ENCODE measurements at regions not wholly inside any gene's neighbourhood (a gene's known extent, or its start where the extent isn't known, plus 50 kb on each side); places are given as distances from the start of the nearest gene placed in this dataset.
"Not testable (repeated sequence)": the region's sequence is repeated elsewhere in the genome, so short reads cannot be mapped to it uniquely, and the experiment has no call there.

DNA sequence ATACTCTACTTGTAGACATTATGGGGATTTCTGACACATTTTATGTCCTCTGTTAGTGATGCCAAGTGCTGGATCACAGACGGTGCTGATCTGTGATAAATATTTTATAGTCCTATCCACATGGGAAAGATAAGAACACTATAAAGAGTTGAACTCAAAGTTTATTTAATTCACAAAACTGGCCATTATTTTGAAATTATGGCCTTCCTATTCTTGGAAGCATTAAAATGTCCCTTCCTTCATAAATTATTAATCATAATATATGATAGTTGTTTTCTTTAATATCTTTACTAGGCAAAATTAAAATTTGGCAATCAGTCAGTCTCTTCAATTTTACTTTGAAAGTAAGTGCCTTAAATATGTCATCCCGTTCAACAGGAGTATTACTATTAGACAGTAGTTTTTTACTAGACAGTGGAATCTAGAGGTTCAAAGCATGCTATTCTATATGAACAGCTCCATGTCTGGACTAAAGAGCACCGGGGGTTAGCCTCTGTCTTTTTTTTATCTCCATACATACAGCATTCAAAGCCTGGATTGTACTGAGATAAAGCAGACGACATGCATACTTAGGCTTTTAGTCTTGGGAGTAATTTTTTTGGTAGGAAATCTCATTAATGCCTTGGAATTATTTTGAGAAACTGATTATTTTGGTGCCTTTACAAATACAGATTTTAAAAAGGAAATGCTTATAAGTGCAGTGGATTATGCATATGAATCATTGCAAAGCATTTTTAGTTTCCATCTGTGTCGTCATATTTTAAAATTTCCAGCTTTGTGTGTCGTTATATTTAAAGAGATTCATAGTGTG lies 306.1 kb upstream of the RGS6 start:
- Mint-ChIP-seq H3K9me3 (no peaks in the 10 kb centered on the region), H3K27me3 (no peaks in the 10 kb centered on the region), H3K4me1 (no peaks in the 10 kb centered on the region), H3K27ac (no peak overlapping the region), H3K4me3 (no peak overlapping the region)
- no peak for ATAC-seq
- DNase-seq: no peak

DNA sequence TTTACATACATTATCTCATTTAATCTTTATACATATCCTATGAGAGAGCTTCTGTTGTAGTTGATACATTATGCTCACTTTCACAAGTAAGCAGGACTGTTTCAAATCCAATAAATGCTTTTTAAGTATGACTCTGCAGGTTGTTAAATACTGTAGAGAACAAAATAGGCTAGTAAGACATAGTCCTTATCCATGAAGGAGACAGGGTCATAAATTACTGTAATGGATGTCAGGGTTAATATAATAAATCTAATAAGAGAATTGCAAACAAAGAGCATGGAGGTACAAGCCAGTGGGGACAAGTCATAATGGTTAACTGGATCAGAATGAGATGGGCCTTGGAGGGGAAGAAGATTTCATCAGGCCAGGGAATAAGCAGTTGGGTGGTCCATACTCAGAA lies 303.8 kb upstream of the RGS6 start:
- no peak overlapping the region for H3K4me3 Mint-ChIP-seq
- no peak for ATAC-seq
- H3K4me1 Mint-ChIP-seq: peaks cover 5% of the 10 kb centered on the region
- H3K9me3 Mint-ChIP-seq: peaks cover 1 to 2% of the 10 kb centered on the region in 2 donors
- no peak overlapping the region for H3K27ac Mint-ChIP-seq
- DNase-seq: no peak
- H3K27me3 Mint-ChIP-seq: no peaks in the 10 kb centered on the region

DNA sequence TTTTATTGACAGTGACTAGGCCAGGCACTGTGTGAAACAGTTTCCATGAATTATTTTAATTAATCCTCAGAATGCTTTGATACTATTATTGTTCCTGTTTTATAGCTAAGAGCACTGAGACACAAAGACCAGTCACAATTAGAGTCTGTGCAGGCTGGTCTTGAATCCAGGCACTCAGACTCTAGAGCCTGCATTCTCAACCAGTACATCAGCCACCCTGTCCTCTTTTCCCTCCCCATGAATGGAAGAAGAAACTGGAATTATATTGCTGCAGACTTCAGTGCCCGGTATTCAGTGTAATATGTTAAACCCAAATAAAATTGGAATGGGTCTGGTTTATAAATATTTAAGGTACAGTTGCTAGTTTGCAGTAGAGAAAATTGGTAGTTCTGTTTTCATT lies 303.0 kb upstream of the RGS6 start:
- Mint-ChIP-seq H3K9me3 (peaks cover 7 to 8% of the 10 kb centered on the region in 2 donors), H3K4me3 (no peak overlapping the region), H3K27ac (no peak overlapping the region), H3K4me1 (peaks cover 5% of the 10 kb centered on the region), H3K27me3 (no peaks in the 10 kb centered on the region)
- no peak for ATAC-seq
- DNase-seq: no peak

DNA sequence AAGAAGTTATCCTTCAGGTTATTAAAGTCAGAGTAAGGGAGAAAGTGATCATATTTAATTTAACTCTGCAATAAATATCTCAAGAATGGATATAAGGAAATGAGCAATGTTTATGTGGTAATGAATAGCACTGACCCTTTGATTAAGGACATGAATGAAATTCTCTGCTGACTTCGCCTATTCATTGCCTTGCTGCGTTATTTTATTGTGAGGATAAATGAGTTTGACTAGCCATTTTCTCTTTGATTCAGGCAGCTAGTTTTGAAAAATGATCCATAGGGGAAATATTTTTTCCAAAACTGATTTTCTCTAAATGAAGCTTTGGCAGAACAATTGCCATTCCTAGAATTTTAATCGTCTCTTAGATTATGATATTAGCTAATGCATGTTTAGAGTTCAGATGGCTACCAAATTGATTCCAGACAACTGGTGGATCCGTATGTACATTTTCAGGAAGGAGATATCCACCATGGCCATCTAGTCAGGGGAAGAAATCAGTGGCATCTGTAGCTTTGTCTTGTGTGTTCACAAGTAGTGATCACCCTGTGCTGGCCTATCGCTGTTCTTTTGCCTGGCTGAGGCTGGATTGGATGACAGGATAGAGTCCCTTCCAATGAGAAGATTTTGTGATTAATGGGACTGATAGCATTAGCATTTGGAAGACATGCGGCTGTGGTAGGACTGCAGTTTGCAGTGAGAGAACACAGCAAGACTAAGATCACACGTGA lies 302.3 kb upstream of the RGS6 start:
- no peaks in the 10 kb centered on the region for H3K27me3 Mint-ChIP-seq
- no peak for DNase-seq
- no peak overlapping the region for H3K4me3 Mint-ChIP-seq
- peaks cover 10% of the 10 kb centered on the region for H3K4me1 Mint-ChIP-seq
- peaks cover 7 to 8% of the 10 kb centered on the region in 2 donors for H3K9me3 Mint-ChIP-seq
- no peak for ATAC-seq
- no peak overlapping the region for H3K27ac Mint-ChIP-seq

DNA sequence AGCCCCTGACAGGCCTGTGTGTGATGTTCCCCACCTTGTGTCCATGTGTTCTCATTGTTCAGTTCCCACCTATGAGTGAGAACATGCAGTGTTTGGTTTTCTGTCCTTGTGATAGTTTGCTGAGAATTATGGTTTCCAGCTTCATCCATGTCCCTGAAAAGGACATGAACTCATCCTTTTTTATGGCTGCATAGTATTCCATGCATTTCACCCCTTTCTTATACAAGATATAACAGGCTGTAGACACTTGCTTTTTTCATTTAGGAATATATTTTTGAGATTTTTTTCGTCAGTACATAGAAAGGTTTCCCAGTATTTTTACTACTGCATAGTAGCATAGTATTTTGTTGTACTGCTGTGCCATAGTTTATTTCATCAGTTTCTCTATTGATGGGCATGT lies 301.2 kb upstream of the RGS6 start:
- not testable (repeated sequence) for H3K27ac Mint-ChIP-seq, H3K9me3 Mint-ChIP-seq, ATAC-seq, H3K27me3 Mint-ChIP-seq, H3K4me3 Mint-ChIP-seq, DNase-seq
- peaks cover 18% of the 10 kb centered on the region for H3K4me1 Mint-ChIP-seq

DNA sequence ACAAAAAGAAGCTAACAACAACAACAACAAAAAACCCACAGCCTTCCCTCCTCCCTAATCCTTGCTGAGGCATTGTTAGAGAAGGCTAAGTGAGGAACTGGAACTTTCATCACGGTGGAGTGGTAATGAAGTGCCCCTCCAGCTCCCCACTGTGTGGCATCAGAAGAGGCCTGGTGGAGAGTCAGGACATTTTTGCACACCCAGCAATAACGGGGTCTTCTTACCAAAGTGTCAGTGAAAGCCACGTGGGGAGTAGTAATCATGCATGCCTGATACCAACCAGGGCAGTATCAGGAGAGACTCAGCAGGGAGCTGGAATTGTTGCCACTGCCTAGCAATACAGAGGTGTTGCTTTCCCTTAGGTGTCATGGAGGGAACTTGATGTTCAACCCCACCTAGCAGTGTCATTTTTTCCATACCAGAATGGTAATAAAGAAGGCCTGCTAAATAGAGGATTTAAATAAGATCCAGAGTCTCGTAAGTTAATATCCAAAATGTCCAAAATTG lies 299.7 kb upstream of the RGS6 start:
- Mint-ChIP-seq H3K4me1 (peaks cover 26% of the 10 kb centered on the region), H3K4me3 (no peak overlapping the region), H3K9me3 (peaks cover 7 to 8% of the 10 kb centered on the region in 2 donors), H3K27me3 (no peaks in the 10 kb centered on the region), H3K27ac (no peak overlapping the region)
- DNase-seq (no peak), ATAC-seq (no peak)

DNA sequence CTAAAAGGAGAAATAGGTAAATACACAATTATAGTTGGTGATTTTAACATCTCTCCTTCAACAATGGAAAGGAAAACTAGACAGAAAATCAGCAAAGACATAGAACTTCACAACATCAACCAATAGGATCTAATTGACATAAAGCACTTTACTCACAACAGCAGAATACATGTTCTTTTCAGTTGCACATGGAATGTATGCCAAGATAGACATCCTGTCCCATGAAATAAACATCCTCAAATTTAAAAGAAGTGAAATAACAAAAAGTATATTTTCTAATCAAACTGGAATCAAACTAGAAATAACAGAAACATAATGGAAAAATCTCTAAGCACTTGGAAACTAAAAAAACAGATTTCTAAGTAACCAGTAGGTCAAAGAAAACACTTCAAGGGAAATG lies 296.2 kb upstream of the RGS6 start:
- Mint-ChIP-seq H3K27ac (no peak overlapping the region), H3K9me3 (peaks cover 8 to 16% of the 10 kb centered on the region in 2 donors)
- ATAC-seq: no peak

DNA sequence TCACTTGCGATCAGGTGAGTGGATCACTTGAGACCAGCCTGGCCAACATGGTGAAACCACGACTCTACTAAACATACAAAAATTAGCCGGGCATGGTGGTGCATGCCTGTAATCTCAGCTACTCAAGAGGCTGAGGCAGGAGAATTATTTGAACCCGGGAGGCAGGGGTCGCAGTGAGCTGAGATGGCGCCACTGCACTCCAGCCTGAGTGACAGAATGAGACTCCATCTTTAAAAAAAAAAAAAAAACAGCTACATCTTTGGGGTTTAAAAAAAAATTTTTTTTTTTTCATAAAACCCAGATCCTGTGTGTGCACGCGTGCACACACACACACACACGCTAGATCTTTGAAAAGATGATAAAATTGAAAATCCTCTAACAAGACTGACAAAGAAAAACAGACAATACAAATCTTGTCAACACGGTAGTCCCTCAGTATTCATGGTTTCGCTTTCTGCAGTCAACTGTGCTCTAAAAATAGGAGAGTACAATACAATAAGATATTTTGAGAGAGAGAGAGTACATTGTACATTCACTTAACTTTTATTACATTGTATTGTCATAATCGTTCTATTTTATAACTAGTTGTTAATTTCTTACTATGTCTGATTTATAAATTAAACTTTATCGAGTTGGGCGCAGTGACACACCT lies 295.3 kb upstream of the RGS6 start:
- Mint-ChIP-seq H3K4me1 (peaks cover 26% of the 10 kb centered on the region), H3K4me3 (no peak overlapping the region), H3K27ac (peak overlapping the region in 1 of 2 donors; percentile 12), H3K27me3 (no peaks in the 10 kb centered on the region), H3K9me3 (peaks cover 8 to 18% of the 10 kb centered on the region in 2 donors)
- ATAC-seq (no peak), DNase-seq (no peak)

More for the DNA sequence above, 296.2 kb upstream of the RGS6 start:
- no peak for DNase-seq
- no peaks in the 10 kb centered on the region for H3K27me3 Mint-ChIP-seq
- peaks cover 26% of the 10 kb centered on the region for H3K4me1 Mint-ChIP-seq
- H3K4me3 Mint-ChIP-seq: peak overlapping the region in 1 of 2 donors; percentile 30

DNA sequence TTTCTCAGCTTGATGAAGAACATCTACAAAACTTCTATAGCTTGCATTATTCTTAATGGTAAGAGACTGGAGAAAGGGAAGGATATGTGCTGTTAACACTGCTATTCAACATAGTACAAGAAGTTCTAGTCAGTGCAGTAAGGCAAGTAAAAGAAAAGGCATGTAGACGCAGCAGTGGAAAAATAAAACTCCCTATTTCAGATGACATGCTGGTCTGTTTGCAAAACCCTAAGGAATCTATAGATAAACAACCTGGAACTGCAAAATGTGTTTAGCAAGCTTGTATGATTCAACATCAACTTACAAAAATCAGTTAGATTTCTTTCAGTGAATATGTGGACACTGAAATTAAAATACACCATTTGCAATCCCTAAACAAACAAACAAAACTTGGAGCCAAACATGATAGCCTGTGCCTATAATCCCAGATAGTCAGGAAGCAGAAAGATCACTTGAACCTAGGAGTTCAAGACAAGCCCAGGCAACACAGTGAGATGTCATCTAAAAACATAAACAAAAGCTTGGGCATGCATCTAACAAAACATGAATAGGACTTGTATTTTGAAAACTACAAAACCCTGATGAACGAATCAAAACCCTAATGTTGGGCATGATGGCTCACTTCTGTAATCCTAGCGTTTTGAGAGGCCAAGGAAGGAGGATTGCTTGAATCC lies 293.6 kb upstream of the RGS6 start:
- Mint-ChIP-seq H3K27me3 (no peaks in the 10 kb centered on the region), H3K9me3 (peaks cover 3 to 18% of the 10 kb centered on the region in 2 donors), H3K4me3 (no peak overlapping the region), H3K4me1 (peaks cover 21% of the 10 kb centered on the region), H3K27ac (no peak overlapping the region)
- ATAC-seq (no peak), DNase-seq (no peak)

DNA sequence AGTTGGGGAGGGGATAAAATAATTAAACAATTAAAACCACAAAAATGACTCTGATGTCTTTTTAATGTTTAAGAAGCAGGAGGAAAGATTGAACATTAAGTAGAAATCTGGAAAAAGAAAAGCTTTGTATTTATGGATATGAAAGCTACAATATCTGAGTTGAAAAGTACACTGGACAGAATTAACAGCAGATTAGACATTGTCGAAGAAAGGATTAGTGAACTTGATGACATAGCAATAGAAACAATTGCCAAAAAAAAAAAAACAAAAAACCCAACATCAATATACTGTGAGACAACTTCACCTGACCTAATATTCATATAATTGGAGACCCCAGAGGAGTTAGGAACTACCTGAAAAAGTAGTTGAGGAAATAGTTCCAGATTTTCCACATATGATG lies 289.5 kb upstream of the RGS6 start:
- Mint-ChIP-seq H3K27ac (no peak overlapping the region), H3K27me3 (no peaks in the 10 kb centered on the region), H3K9me3 (peaks cover 0 to 14% of the 10 kb centered on the region in 2 donors), H3K4me1 (no peaks in the 10 kb centered on the region), H3K4me3 (no peak overlapping the region)
- DNase-seq (no peak), ATAC-seq (no peak)

DNA sequence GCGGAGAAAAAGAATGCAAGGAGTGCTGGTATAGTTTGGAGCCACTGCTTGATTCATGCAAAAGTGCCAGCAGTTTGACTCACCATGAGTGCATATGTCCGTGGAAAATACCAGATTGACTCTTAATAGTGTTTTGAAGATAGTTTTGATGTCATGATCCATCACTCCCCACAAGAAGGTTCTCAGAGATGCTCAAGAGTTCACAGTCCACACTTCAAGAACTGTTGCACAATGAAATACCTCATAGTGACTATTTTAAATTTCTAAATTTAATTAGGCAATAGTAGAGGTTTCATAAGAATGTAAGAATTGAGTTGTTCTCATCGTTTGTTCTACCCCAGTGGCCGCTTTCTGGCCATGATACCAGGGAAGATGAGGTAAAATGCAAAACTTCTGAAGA lies 286.6 kb upstream of the RGS6 start:
- H3K27me3 Mint-ChIP-seq: no peaks in the 10 kb centered on the region
- H3K4me3 Mint-ChIP-seq: no peak overlapping the region
- ATAC-seq (no peak), DNase-seq (no peak)
- no peaks in the 10 kb centered on the region for H3K4me1 Mint-ChIP-seq
- H3K9me3 Mint-ChIP-seq: peaks cover 6 to 9% of the 10 kb centered on the region in 2 donors
- no peak overlapping the region for H3K27ac Mint-ChIP-seq

DNA sequence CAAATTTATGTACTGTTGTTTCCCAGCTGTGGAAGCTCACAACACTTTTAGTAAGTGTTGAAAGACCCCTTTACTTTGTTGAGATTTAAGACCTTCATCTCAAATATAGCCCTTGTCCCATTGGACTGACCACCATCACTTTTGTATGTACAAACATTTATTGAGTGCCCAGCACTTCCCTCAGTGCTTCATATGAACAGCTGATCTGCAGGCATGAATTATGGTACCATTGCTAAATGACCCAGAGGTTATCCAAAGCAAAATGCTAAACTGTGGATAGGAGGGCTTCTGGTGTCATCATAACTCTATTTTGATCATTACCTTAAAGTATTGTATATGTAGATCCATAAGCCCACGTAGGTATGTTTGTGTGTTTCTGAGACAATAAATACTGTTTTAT lies 285.7 kb upstream of the RGS6 start:
- Mint-ChIP-seq H3K4me1 (no peaks in the 10 kb centered on the region), H3K27ac (no peak overlapping the region), H3K4me3 (no peak overlapping the region), H3K9me3 (peaks cover 5 to 10% of the 10 kb centered on the region in 2 donors), H3K27me3 (no peaks in the 10 kb centered on the region)
- ATAC-seq: no peak
- no peak for DNase-seq

DNA sequence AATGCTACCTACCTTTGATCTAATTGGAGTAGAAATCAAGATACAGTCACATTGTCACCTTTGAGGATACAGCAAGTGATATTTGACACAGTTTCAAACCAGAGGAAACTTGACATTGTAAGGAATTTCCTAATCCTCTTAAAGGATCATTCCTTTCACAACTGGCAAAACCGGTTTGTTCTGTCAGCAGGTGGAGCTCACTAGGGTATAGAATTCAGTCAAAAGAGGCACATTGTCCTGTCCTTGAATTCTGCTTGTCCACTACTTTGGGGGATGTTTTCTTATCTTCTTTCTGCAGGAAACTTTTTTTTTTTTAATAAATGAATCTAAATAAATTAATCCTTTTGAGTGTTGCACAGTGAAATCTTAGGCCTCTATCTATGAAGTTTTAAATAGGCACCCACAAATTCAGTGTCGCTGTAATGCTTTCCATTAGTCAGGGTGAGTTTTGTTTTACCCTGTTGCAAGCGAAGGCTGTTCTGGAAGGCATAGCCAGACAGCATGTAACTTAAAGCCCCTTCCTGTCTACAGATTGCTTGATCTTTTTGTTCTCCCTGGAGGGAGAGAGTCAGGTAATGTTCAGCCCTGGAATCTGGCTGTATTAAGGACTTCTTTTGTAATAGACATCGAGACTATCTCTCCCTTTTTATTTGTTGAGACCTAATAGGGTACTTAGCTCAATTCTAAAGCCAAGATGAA lies 285.0 kb upstream of the RGS6 start:
- Mint-ChIP-seq H3K4me1 (no peaks in the 10 kb centered on the region), H3K27ac (no peak overlapping the region), H3K9me3 (peaks cover 0 to 17% of the 10 kb centered on the region in 2 donors), H3K4me3 (no peak overlapping the region), H3K27me3 (no peaks in the 10 kb centered on the region)
- DNase-seq (no peak), ATAC-seq (no peak)

DNA sequence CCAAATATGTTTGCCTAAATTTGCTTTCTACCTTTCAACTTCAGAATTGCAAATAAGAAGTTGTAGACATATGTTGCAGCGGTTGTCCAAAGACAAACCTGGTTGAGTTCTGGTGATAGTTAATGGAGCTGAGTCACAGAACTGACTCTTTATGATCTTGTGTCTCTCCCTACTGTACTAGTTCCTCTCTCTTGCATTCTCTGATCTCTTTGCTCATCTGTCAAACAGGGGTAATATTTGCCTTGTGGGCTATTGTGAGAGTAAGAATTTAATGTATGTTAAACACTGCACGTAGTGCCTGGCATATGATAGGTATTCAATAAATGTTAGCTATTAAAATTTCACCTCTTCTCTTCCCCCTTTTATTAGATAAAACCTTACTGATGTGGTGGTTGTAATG lies 283.5 kb upstream of the RGS6 start:
- Mint-ChIP-seq H3K9me3 (peaks cover 0 to 32% of the 10 kb centered on the region in 2 donors), H3K27me3 (no peaks in the 10 kb centered on the region), H3K4me1 (no peaks in the 10 kb centered on the region), H3K4me3 (no peak overlapping the region), H3K27ac (no peak overlapping the region)
- DNase-seq: no peak
- ATAC-seq: no peak
